GM13977 (cell line): ENCODE measurements at regions not wholly inside any gene's neighbourhood (a gene's known extent, or its start where the extent isn't known, plus 50 kb on each side); places are given as distances from the start of the nearest gene placed in this dataset.

ENCODE experiments used
- DNase-seq: peaks from one replicate; pipeline ENCODE4 v3.0.0; 2012; ENCODE audit warnings: low spot score
- in situ Hi-C: fragments of 300-500 bp; cut with MboI; formaldehyde crosslinking; loops from one replicate; pipeline ENCODE4 v1.12.0; 2022; ENCODE audit warnings: low sequenced_read_pairs, low pct_unique_long_range_greater_than_20kb, mixed read lengths, inconsistent platforms; ENCODE audit not compliant: unreplicated experiment
- TF ChIP-seq, protein P1 (sequence below): IDR thresholded peaks from 2 replicates; pipeline ENCODE4 v1.5.1; 2012; ENCODE audit warnings: mild to moderate bottlenecking, control low read depth; ENCODE audit not compliant: insufficient read depth; ENCODE audit errors: extremely low read depth, missing control alignments

DNA sequence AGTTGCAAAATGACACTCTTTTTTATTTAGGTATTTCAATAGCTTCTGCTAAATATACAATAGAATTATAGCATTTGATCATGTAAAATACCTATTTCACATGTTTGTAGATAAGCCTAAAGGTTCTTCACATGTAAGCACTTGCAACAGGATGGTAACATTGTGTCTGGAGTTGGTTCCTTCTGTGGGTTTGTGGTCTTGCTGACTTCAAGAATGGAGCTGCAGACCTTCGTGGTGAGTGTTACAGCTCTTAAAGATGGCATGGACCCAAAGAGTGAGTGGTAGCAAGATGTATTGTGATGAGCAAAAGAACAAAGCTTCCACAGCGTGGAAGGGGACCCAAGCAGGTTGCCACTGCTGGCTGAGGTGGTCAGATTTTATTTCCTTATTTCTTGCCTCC is 246.4 kb upstream of the PDGFD start:
- TF ChIP-seq, protein P1, sequence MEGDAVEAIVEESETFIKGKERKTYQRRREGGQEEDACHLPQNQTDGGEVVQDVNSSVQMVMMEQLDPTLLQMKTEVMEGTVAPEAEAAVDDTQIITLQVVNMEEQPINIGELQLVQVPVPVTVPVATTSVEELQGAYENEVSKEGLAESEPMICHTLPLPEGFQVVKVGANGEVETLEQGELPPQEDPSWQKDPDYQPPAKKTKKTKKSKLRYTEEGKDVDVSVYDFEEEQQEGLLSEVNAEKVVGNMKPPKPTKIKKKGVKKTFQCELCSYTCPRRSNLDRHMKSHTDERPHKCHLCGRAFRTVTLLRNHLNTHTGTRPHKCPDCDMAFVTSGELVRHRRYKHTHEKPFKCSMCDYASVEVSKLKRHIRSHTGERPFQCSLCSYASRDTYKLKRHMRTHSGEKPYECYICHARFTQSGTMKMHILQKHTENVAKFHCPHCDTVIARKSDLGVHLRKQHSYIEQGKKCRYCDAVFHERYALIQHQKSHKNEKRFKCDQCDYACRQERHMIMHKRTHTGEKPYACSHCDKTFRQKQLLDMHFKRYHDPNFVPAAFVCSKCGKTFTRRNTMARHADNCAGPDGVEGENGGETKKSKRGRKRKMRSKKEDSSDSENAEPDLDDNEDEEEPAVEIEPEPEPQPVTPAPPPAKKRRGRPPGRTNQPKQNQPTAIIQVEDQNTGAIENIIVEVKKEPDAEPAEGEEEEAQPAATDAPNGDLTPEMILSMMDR: no peak
- DNase-seq: no peak
- in situ Hi-C loops: no loop called here

DNA sequence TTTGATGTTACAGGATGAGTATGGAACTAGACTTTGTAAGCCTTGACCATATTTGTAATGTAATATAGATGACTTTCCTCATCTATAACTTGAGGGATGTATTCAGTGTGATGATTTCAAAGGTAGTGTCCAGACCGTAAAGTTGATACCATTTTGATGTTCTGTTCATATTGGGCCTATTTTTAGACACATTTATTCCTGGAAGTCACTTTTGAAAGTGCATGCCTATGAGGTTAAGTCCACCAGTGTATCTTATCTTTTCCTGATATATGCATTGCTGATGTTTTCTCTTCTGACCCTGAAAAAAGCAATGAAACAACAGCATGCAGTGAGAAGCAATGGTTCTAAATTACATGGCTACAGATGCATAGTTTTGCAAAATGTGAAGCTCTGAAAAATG is 244.7 kb upstream of the PDGFD start:
- TF ChIP-seq, protein P1: no peak
- in situ Hi-C loops: no loop called here
- DNase-seq: no peak

DNA sequence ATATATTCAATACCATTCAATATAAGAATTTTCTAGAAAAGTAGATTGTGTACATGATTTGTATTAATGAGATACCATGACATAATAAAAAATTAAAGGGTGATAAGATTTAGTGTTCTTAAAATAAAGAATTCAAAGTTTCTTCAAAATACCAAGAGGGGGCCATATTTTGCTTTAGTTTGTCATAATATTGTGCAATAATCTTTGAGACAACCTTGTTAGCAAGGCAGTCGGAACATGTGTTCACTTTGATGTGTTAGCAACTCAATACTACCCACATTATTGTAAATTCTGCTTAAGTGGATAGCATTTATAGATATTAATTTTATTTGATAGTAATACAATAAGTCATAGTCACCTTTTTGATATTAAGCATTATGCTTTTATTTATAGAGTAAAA is 241.3 kb upstream of the PDGFD start:
- in situ Hi-C loops: no loop called here
- TF ChIP-seq, protein P1: no peak

DNA sequence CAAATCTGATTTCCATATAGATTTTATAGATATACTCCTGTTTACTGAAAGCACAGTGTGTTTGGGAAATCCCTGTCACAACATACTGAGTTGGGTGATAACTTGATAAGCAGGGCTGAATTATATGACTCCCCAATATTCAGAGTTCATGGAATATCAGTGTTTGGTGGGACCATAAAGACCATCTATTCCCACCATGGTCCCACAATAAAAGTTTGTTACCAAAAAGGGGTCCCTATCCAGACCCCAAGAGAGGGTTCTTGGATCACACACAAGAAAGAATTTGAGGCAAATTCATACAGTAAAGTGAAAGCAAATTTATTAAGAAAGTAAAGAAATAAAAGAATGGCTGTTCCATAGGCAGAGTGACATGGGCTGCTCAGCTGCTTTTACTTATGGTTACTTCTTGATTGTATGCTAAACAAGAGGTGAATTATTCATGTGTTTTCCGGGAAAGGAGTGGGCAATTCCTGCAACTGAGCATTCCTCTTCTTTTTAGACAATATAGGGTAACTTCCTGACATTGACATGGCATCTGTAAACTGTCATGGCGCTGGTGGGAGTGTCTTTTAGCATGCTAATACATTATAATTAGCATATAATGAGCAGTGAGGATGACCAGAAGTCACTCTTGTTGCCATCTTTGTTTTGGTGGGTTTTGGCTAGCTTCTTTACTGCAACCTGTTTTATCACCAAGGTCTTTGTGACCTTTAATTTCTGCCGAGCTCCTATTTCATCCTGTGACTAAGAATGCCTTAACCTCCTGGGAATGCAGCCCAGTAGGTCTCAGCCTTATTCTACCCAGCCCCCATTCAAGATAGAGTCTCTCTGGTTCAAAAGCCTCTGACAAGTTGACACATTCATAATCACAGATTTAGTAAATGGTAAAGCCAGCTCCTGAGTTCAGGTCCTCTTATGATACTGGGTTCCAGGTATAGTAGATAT is 240.6 kb upstream of the PDGFD start:
- in situ Hi-C loops: no loop called here
- DNase-seq: no peak
- TF ChIP-seq, protein P1: no peak

More for the DNA sequence above, 241.3 kb upstream of the PDGFD start:
- no peak for DNase-seq

DNA sequence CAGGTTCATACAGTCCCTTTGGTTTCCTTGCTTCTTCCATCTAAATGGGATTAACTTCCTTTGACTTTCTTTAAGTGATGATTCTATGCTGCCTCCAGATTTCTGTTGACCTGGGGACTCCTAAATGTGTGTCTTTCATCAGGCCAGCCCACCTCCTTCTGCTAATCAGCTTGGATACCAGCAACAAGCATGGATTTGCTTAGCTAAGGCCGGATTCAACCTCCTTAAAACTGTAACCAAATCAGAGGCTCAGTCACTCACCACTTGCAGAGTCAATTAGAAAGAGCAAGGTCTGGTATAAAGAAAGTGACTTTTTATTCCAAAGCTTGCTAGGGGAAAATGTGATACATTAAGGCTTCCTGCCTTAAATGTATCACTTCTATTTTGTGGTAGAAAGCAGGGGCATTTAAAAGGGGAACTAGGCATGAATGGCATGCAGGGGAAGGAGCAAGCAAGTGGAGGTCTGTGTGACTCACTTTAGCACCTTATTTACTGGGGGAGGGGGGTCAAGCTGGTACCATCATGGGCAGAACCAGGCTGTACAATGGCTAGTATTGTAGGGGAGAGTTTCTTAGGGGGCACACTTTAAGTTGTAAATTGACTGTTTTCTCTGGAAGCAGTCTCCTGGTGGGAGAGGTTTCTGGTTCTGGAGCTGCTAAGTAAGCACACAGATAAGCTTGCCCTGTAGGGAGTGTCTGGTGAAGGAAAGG is 239.0 kb upstream of the PDGFD start:
- TF ChIP-seq, protein P1: no peak
- DNase-seq: no peak
- in situ Hi-C loops: no loop called here

DNA sequence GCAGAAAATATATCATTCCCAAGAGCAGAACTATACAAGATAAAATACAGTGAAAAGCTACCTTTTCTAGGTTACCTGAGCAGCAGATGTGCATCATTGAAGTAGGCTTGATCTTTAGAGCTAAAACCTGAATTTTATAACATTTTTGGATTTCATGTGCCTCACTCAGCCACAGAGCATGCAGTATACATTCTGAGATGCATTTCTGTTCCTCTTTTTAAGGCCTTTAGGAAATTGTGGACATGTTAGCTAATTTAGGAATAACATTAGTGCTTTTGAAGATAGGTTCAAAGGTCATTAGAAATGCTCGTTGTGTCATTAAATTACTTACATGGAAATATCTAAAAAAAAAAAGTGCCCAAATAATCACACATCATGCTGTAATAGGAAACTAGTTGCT is 230.6 kb upstream of the PDGFD start:
- TF ChIP-seq, protein P1: no peak
- DNase-seq: no peak
- in situ Hi-C loops: no loop called here
